GM23248 (cell line): ENCODE measurements at regions not wholly inside any gene's neighbourhood (a gene's known extent, or its start where the extent isn't known, plus 50 kb on each side); places are given as distances from the start of the nearest gene placed in this dataset.

Source experiments
- DNase-seq: peaks from one replicate; pipeline ENCODE4 v3.0.0-alpha.2; 2015
- H2AFZ ChIP-seq: fragments of 200-600 bp; sonication (generic); 2 replicates; pipeline ENCODE4 v1.6.1; 2016; ENCODE audit warnings: antibody characterized with exemption
- H3F3A ChIP-seq: fragments of 200-600 bp; sonication (generic); 2 replicates; pipeline ENCODE4 v1.6.1; 2016; ENCODE audit warnings: mild to moderate bottlenecking, antibody characterized with exemption, mixed run types; ENCODE audit not compliant: insufficient read depth
- H3K27ac ChIP-seq: fragments of 200-600 bp; sonication (generic); 2 replicates; pipeline ENCODE4 v1.5.1; 2016; ENCODE audit warnings: mild to moderate bottlenecking
- H3K27me3 ChIP-seq: fragments of 200-600 bp; sonication (generic); replicated peaks from 2 replicates; pipeline ENCODE4 v1.6.1; 2016; ENCODE audit warnings: mild to moderate bottlenecking; ENCODE audit not compliant: insufficient read depth
- H3K36me3 ChIP-seq: fragments of 200-600 bp; sonication (generic); 2 replicates; pipeline ENCODE4 v1.6.1; 2016; ENCODE audit warnings: low read depth, mild to moderate bottlenecking
- H3K4me1 ChIP-seq: fragments of 200-600 bp; sonication (generic); 2 replicates; pipeline ENCODE4 v1.6.1; 2016; ENCODE audit warnings: mild to moderate bottlenecking; ENCODE audit not compliant: insufficient read depth
- H3K4me2 ChIP-seq: fragments of 200-600 bp; sonication (generic); one replicate; pipeline ENCODE4 v1.6.1; 2016; ENCODE audit warnings: mild to moderate bottlenecking; ENCODE audit not compliant: unreplicated experiment
- H3K4me3 ChIP-seq: fragments of 200-600 bp; sonication (generic); 2 replicates; pipeline ENCODE4 v1.5.1; 2016; ENCODE audit warnings: mild to moderate bottlenecking
- H3K79me2 ChIP-seq: fragments of 200-600 bp; sonication (generic); 2 replicates; pipeline ENCODE4 v1.6.1; 2016; ENCODE audit warnings: mild to moderate bottlenecking; ENCODE audit not compliant: insufficient read depth
- H3K9ac ChIP-seq: fragments of 200-600 bp; sonication (generic); 2 replicates; pipeline ENCODE4 v1.6.1; 2016; ENCODE audit warnings: mild to moderate bottlenecking
- H3K9me2 ChIP-seq: fragments of 200-600 bp; sonication (generic); 2 replicates; pipeline ENCODE4 v1.6.1; 2016; ENCODE audit warnings: mixed run types, mild to moderate bottlenecking, moderate library complexity; ENCODE audit not compliant: insufficient read depth
- H3K9me3 ChIP-seq: fragments of 200-600 bp; sonication (generic); one replicate; pipeline ENCODE4 v1.6.1; 2017; ENCODE audit warnings: low read depth
- H4K20me1 ChIP-seq: fragments of 200-600 bp; sonication (generic); 2 replicates; pipeline ENCODE4 v1.6.0; 2016; ENCODE audit not compliant: insufficient read depth
- EZH2 ChIP-seq: fragments of 200-600 bp; sonication (generic); IDR thresholded peaks from 2 replicates; pipeline ENCODE4 v1.6.1; 2018; ENCODE audit warnings: antibody characterized with exemption, mild to moderate bottlenecking; ENCODE audit not compliant: insufficient read depth, poor library complexity, severe bottlenecking
- EZH2phosphoT487 ChIP-seq: fragments of 200-600 bp; sonication (generic); IDR thresholded peaks from 2 replicates; pipeline ENCODE4 v1.6.1; 2018; ENCODE audit warnings: antibody characterized with exemption, moderate library complexity, mild to moderate bottlenecking, low read depth; ENCODE audit not compliant: insufficient read depth
- WGBS, 2 experiments: methylation state at CpG; one replicate each; pipeline ENCODE4 v1.1.6; 2015 to 2017; ENCODE audit warnings: low lambda C conversion rate in 2 of 2, low coverage in 1 of 2; ENCODE audit errors: missing lambda C conversion rate in 2 of 2; 5-methylcytosine and 5-hydroxymethylcytosine counted together
- in situ Hi-C: fragments of 300-500 bp; cut with MboI; formaldehyde crosslinking; loops from 2 replicates; pipeline ENCODE4 v1.15.0; 2020

DNA sequence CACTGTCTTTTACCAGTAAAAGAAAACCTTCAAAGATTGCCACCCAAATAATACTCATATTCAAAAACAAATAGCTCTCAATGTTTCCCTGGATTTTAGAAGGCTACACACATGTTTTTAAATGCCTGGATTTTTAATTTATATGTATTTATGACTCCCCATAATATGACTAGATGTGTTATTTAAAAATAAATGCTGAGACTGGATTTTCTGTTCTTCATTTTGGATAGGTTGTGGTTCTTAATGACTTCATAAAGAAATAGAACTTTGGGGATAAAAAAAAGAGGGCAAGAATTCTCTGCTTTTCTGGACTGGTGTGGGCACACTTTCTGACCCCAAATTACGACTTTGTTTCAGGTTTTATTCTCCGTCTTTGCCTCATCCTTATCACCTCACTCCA is 62.8 kb upstream of the LEKR1 start:
- Histone ChIP-seq H3K79me2 (no peaks in the 10 kb centered on the region), H3K4me2 (peak overlapping the region; percentile 1), H3K9ac (peak overlapping the region; percentile 8), H3K9me3 (no peaks in the 10 kb centered on the region), H3K4me1 (peaks cover 37% of the 10 kb centered on the region), H3F3A (peaks cover 36% of the 10 kb centered on the region), H3K9me2 (no peaks in the 10 kb centered on the region), H3K27me3 (no peaks in the 10 kb centered on the region), H2AFZ (no peak overlapping the region), H3K36me3 (no peaks in the 10 kb centered on the region), H4K20me1 (no peaks in the 10 kb centered on the region), H3K27ac (peak overlapping the region; percentile 66), H3K4me3 (no peak overlapping the region)
- 50 to 56% methylated on average over 2 of the region's 2 CpGs for WGBS, 2 experiments
- DNase-seq: no peak
- TF ChIP-seq EZH2 (no peak), EZH2phosphoT487 (no peak)
- in situ Hi-C loops: no loop called here

- Histone ChIP-seq H3K27ac (peak overlapping the region; percentile 66), H3K27me3 (no peaks in the 10 kb centered on the region), H2AFZ (no peak overlapping the region), H3K9ac (no peak overlapping the region), H3K4me2 (no peak overlapping the region), H3K9me3 (no peaks in the 10 kb centered on the region), H3K79me2 (no peaks in the 10 kb centered on the region), H3K9me2 (no peaks in the 10 kb centered on the region), H3F3A (peaks cover 38% of the 10 kb centered on the region), H3K4me1 (peaks cover 44% of the 10 kb centered on the region), H4K20me1 (no peaks in the 10 kb centered on the region), H3K36me3 (no peaks in the 10 kb centered on the region), H3K4me3 (no peak overlapping the region)
- in situ Hi-C loops: no loop called here
- 60 to 71% methylated on average over 12 of the region's 12 CpGs for WGBS, 2 experiments
- TF ChIP-seq EZH2phosphoT487 (no peak), EZH2 (no peak)
- no peak for DNase-seq
Observed at GRCh38 chr3:156763931-156764720, 62.0 kb upstream of the LEKR1 start.

DNA sequence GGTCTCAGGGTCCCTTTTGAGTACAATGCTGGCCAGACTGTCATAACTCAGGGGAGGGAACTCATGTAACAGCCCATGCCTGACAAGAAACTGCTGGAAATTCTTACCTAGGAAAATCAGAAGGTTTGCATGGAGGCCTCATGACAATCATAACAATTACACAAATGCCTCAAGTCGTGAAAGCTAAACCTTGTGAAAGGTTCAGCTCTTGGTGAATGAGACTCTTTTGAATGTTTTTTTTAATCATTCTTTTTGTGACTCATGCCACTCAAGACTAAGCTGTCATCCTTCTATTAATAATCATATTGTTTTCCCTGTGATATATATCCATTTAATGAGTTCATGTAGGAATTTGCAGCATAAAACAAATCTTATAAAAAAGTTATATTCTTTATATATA is 61.4 kb upstream of the LEKR1 start:
- 35 to 40% methylated on average over 1 of the region's 1 CpG for WGBS, 2 experiments
- DNase-seq: peak; percentile 51
- TF ChIP-seq EZH2phosphoT487 (no peak), EZH2 (no peak)
- Histone ChIP-seq H3K79me2 (no peaks in the 10 kb centered on the region), H3K27me3 (no peaks in the 10 kb centered on the region), H4K20me1 (no peaks in the 10 kb centered on the region), H3K4me1 (peaks cover 50% of the 10 kb centered on the region), H3K9me3 (no peaks in the 10 kb centered on the region), H3K36me3 (no peaks in the 10 kb centered on the region), H2AFZ (no peak overlapping the region), H3K27ac (peak overlapping the region; percentile 17; the same call in 1 of the 2 replicates), H3K9ac (no peak overlapping the region), H3K4me3 (no peak overlapping the region), H3F3A (peaks cover 45% of the 10 kb centered on the region), H3K4me2 (no peak overlapping the region), H3K9me2 (no peaks in the 10 kb centered on the region)
- in situ Hi-C loops: no loop called here

DNA sequence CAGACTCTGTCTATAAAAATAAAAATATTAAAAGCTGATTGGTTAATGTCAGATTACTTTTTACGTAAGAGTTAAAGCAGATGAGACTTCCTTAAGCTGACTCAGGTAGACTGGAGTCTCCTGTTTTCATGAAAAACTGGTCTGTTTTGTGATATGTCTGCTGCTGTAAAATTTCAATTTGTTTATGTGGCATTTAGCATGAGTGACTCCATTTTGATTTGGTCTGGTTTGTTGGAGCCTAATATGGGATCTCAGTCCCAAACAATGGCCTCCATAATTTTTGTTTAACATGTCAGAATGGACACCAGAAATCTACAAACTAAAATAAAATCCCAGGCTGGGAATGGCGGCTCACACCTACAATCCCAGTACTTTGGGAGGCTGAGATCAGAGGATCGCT is 57.8 kb upstream of the LEKR1 start:
- TF ChIP-seq EZH2phosphoT487: no peak
- no peak for TF ChIP-seq EZH2
- in situ Hi-C loops: no loop called here
- Histone ChIP-seq H4K20me1 (no peaks in the 10 kb centered on the region), H3K27ac (no peak overlapping the region), H3K9me2 (no peaks in the 10 kb centered on the region), H3K27me3 (no peaks in the 10 kb centered on the region), H3K79me2 (no peaks in the 10 kb centered on the region), H3K36me3 (no peaks in the 10 kb centered on the region), H3K4me1 (peaks cover 49% of the 10 kb centered on the region), H3F3A (peaks cover 52% of the 10 kb centered on the region), H3K9ac (no peak overlapping the region), H3K9me3 (no peaks in the 10 kb centered on the region), H3K4me3 (no peak overlapping the region), H2AFZ (no peak overlapping the region), H3K4me2 (no peak overlapping the region)
- no peak for DNase-seq
- 90 to 98% methylated on average over 3 of the region's 3 CpGs for WGBS, 2 experiments
